Naive B cell (primary cell): ENCODE measurements at regions not wholly inside any gene's neighbourhood (a gene's known extent, or its start where the extent isn't known, plus 50 kb on each side); places are given as distances from the start of the nearest gene placed in this dataset.

Experiments used
- ATAC-seq, 2 donors: fragments of 150-1000 bp; cut with Tn5 transposase; 2 replicates each; pipeline ENCODE4 v1.10.0; 2021; ENCODE audit warnings: low read depth in 2 of 2, mild to moderate bottlenecking in 2 of 2, moderate library complexity in 2 of 2
- DNase-seq: peaks from one replicate; pipeline ENCODE4 v3.0.0; 2022
- H3K27ac Mint-ChIP-seq, 6 donors: one replicate each; pipeline ENCODE4 v1.8.0; 2020 to 2022; ENCODE audit warnings: mild to moderate bottlenecking in 6 of 6, mixed read lengths in 6 of 6, moderate library complexity in 5 of 6, inconsistent platforms in 2 of 6
- H3K27me3 Mint-ChIP-seq, 3 donors: one replicate each; pipeline ENCODE4 v1.8.0; 2021 to 2022; ENCODE audit warnings: mixed read lengths in 3 of 3, mild to moderate bottlenecking in 1 of 3
- H3K36me3 Mint-ChIP-seq, 2 donors: one replicate each; pipeline ENCODE4 v1.8.0; 2020 to 2022; ENCODE audit warnings: mixed read lengths in 2 of 2, inconsistent platforms in 1 of 2, mild to moderate bottlenecking in 1 of 2
- H3K4me1 Mint-ChIP-seq, 3 donors: one replicate each; pipeline ENCODE4 v1.8.0; 2020 to 2022; ENCODE audit warnings: mixed read lengths in 3 of 3, inconsistent platforms in 1 of 3, mild to moderate bottlenecking in 1 of 3, moderate library complexity in 1 of 3
- H3K4me3 Mint-ChIP-seq, 8 donors: one replicate each; pipeline ENCODE4 v1.8.0; 2020 to 2022; ENCODE audit warnings: mild to moderate bottlenecking in 8 of 8, mixed read lengths in 8 of 8, moderate library complexity in 8 of 8, inconsistent platforms in 2 of 8
- H3K9me3 Mint-ChIP-seq, 7 donors: one replicate each; pipeline ENCODE4 v1.8.0; 2020 to 2022; ENCODE audit warnings: mixed read lengths in 7 of 7, mild to moderate bottlenecking in 5 of 7, inconsistent platforms in 2 of 7, moderate library complexity in 1 of 7

- no peak for ATAC-seq
- no peaks in the 10 kb centered on the region for H3K27me3 Mint-ChIP-seq
- no peak for DNase-seq
- no peak overlapping the region for H3K27ac Mint-ChIP-seq
- H3K4me1 Mint-ChIP-seq = peaks cover 0 to 4% (median 0%) of the 10 kb centered on the region in 3 donors
- H3K4me3 Mint-ChIP-seq = no peak overlapping the region
- no peaks in the 10 kb centered on the region for H3K9me3 Mint-ChIP-seq
- H3K36me3 Mint-ChIP-seq = no peaks in the 10 kb centered on the region
These were observed 52.3 kb downstream of the MRPL57 start for GRCh38 chr13:21228738-21229137.

DNA sequence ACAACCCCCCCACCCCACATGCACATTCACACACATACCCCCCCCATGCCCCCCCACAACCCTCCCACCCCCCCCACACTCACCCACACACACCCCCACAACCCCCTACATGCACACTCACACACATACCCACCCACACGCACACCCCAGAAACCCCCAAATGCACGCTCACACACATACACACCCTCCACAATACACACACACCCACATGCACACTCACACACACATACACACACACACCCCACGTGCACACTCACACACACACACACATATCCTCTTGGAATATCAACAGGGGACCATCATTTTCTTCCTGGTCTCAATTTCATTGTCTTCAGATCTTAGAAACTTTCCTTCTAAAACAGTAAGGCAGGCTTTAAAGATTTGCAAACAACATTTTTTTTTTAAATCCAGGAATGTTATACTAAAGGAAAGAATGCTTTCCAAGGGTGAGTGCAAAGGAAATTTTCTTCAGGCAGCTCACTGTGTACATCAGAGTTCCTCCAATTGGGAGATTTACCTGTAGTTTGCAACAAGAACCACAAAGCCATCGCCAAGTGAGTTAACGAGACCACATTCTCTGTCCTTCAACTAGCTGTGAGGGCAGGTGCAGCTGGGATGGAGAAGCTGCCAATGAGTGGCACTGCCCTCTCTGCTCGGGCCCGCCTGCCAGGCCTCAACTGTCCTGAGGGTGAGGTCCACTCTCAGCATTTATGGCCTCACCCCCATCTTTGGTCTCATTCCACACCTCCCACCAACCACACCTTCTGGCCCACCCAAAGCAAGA is 53.0 kb downstream of the MRPL57 start:
- Mint-ChIP-seq H3K4me1 (peaks cover 0 to 4% (median 0%) of the 10 kb centered on the region in 3 donors), H3K4me3 (peak overlapping the region in 1 of 8 donors; percentile 18), H3K36me3 (no peaks in the 10 kb centered on the region), H3K27me3 (no peaks in the 10 kb centered on the region), H3K9me3 (no peaks in the 10 kb centered on the region), H3K27ac (no peak overlapping the region)
- no peak for DNase-seq
- no peak for ATAC-seq

GRCh38 chr13:21230516-21230915 is 54.1 kb downstream of the MRPL57 start:
- Mint-ChIP-seq H3K4me3 (peak overlapping the region in 1 of 8 donors; percentile 71), H3K9me3 (no peaks in the 10 kb centered on the region), H3K27ac (no peak overlapping the region), H3K36me3 (no peaks in the 10 kb centered on the region), H3K27me3 (no peaks in the 10 kb centered on the region), H3K4me1 (peaks cover 0 to 4% (median 0%) of the 10 kb centered on the region in 3 donors)
- ATAC-seq (no peak), DNase-seq (no peak)

GRCh38 chr13:21231426-21231940 is 55.0 kb downstream of the MRPL57 start:
- Mint-ChIP-seq H3K36me3 (no peaks in the 10 kb centered on the region), H3K4me1 (peaks cover 0 to 4% (median 0%) of the 10 kb centered on the region in 3 donors), H3K27ac (no peak overlapping the region), H3K27me3 (no peaks in the 10 kb centered on the region), H3K9me3 (no peaks in the 10 kb centered on the region), H3K4me3 (no peak overlapping the region)
- ATAC-seq (no peak), DNase-seq (no peak)

DNA sequence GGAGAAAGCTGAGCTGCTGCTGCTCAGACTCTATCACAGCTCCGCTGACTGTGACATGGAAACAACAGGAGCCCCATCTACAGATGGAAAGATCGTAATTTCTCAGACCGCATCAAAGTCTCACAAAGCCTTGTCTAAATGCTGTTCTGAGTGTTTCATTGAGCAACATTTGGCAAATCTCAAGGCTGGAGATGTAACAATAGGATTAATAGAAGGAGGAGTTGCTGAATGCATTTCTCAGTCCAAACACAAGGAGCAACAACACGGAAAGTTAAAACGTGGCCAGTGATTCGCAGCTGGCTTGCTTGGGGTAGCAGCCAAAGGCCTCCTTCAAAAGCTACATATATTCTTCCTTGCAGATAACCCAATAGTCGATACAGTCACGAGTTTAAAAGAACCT is 55.7 kb downstream of the MRPL57 start:
- Mint-ChIP-seq H3K4me3 (no peak overlapping the region), H3K27ac (no peak overlapping the region)

GRCh38 chr13:21232599-21232998 is 56.1 kb downstream of the MRPL57 start:
- H3K27me3 Mint-ChIP-seq = no peaks in the 10 kb centered on the region
- H3K27ac Mint-ChIP-seq = no peak overlapping the region
- no peaks in the 10 kb centered on the region for H3K9me3 Mint-ChIP-seq
- DNase-seq (no peak), ATAC-seq (no peak)
- no peak overlapping the region for H3K4me3 Mint-ChIP-seq
- H3K36me3 Mint-ChIP-seq = no peaks in the 10 kb centered on the region
- H3K4me1 Mint-ChIP-seq = peaks cover 0 to 4% (median 0%) of the 10 kb centered on the region in 3 donors

More for the DNA sequence above, 55.7 kb downstream of the MRPL57 start:
- no peaks in the 10 kb centered on the region for H3K36me3 Mint-ChIP-seq
- ATAC-seq (no peak), DNase-seq (no peak)
- no peaks in the 10 kb centered on the region for H3K9me3 Mint-ChIP-seq
- H3K27me3 Mint-ChIP-seq = no peaks in the 10 kb centered on the region
- peaks cover 0 to 4% (median 0%) of the 10 kb centered on the region in 3 donors for H3K4me1 Mint-ChIP-seq

DNA sequence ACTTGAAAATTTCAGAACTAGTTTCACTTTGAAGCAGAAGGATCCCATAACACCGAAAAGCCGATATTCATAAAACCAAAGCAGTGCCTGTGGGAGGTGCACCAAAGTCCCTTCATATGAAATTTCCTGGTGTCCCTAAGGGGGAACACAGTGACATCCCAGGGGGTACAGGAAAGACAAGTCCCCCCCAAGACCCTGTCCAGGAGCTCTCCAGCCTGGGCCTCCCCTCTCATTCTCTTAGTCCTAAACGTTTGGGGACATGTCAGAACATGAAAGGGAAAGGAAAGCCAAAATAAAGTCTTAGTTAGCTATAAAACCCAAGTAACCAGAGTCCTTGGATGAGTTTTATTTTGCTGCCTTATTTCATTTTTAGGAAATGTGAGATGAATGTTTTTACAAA is 56.6 kb downstream of the MRPL57 start:
- Mint-ChIP-seq H3K36me3 (no peaks in the 10 kb centered on the region), H3K27ac (no peak overlapping the region), H3K4me1 (peaks cover 0 to 4% (median 0%) of the 10 kb centered on the region in 3 donors), H3K9me3 (peaks cover 0 to 4% (median 0%) of the 10 kb centered on the region in 7 donors), H3K27me3 (no peaks in the 10 kb centered on the region), H3K4me3 (peak overlapping the region in 3 of 8 donors; percentile 15 to 46 (median 41))
- no peak for DNase-seq
- no peak for ATAC-seq

DNA sequence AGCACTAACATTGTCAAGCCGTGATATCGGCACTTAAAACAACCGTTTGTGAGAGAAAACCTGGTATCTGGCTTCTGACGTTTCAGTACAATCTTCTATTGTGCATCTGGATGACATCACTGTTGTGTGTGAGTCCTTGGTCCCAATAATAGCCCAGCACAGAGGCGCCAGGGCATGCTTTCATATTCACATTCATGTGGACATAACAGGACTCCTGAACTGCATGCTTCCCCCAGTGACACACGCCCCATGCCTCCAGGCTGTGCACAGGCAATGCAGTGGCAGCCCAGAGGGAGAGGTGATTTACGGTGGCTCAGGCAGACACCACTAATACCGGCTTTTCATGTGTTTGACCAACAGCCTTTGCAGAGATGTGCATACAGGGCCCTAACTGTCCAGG is 58.1 kb downstream of the MRPL57 start:
- Mint-ChIP-seq H3K27ac (no peak overlapping the region), H3K36me3 (no peaks in the 10 kb centered on the region)
- ATAC-seq = no peak

DNA sequence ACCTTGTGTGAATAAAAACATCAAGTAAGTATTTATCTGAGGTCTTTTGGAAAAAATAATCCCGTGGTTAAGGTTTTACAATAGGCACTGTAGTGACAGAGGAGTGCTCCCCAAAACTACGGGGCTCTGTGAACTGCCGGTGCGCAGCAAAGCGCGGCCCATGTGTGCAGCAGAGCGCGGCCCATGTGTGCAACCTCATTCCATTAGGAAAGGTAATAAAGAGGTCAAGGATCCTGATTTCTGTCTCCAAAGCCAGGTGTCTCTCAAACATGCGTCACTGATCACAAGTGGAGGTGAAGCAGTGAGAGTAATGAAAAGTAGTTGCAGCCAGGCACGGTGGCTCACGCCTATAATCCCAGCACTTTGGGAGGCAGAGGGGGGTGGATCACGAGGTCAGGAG is 58.7 kb downstream of the MRPL57 start:
- Mint-ChIP-seq H3K9me3 (peaks cover 0 to 4% (median 0%) of the 10 kb centered on the region in 7 donors), H3K36me3 (no peaks in the 10 kb centered on the region), H3K27me3 (no peaks in the 10 kb centered on the region), H3K4me3 (no peak overlapping the region), H3K4me1 (no peaks in the 10 kb centered on the region), H3K27ac (no peak overlapping the region)
- no peak for ATAC-seq
- no peak for DNase-seq

More for the DNA sequence above, 58.1 kb downstream of the MRPL57 start:
- no peak for DNase-seq
- H3K4me1 Mint-ChIP-seq = no peaks in the 10 kb centered on the region
- no peaks in the 10 kb centered on the region for H3K27me3 Mint-ChIP-seq
- no peak overlapping the region for H3K4me3 Mint-ChIP-seq
- H3K9me3 Mint-ChIP-seq = peaks cover 0 to 4% (median 0%) of the 10 kb centered on the region in 7 donors

DNA sequence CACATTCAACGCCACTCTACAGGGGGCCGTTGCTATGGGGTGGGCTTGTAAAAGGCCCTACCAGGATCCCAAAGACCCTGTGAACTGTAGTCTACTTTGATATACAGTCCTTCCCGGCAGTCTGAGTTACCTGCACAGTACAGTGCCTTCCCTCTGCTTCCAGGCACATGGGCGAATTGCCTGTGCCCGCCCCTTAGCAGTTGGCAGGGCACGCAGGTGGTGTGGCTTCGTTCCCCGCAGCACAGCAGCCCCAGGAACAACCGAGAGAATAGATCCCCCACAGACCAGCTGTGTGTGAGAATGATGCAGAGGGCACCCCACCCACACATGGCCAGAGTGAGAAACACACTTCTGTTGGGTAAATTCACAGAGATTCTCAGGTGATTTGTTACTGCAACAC is 60.6 kb downstream of the MRPL57 start:
- Mint-ChIP-seq H3K9me3 (peaks cover 0 to 4% (median 0%) of the 10 kb centered on the region in 7 donors), H3K36me3 (no peaks in the 10 kb centered on the region), H3K4me3 (peak overlapping the region in 1 of 8 donors; percentile 47), H3K27ac (no peak overlapping the region), H3K27me3 (no peaks in the 10 kb centered on the region), H3K4me1 (no peaks in the 10 kb centered on the region)
- no peak for DNase-seq
- no peak for ATAC-seq

- Mint-ChIP-seq H3K4me3 (no peak overlapping the region), H3K9me3 (peaks cover 0 to 4% (median 2%) of the 10 kb centered on the region in 7 donors), H3K36me3 (no peaks in the 10 kb centered on the region), H3K4me1 (no peaks in the 10 kb centered on the region), H3K27ac (no peak overlapping the region), H3K27me3 (no peaks in the 10 kb centered on the region)
- ATAC-seq (no peak), DNase-seq (no peak)
These were observed 61.8 kb downstream of the MRPL57 start for GRCh38 chr13:21238267-21238666.

DNA sequence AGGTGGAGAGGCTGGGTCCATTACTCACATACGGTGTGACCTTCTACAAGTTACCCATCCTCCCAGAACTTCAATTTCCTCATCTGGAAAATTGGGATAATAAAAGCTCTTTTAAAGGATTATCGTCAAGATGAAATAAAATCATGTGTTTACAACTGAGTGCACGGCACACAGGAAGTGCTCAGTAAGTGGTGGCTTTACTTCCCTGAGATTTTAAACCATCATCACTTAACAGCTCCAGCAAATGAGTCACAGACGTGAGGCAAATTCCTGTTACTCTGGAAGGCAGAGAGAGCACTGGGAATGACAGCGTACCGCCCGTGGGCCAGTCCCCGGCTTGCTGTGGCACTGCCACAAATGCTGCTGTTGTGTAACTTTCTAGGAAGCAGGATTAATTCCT is 64.1 kb downstream of the MRPL57 start:
- H3K9me3 Mint-ChIP-seq = peaks cover 0 to 4% (median 2%) of the 10 kb centered on the region in 7 donors
- no peak overlapping the region for H3K27ac Mint-ChIP-seq
- no peaks in the 10 kb centered on the region for H3K4me1 Mint-ChIP-seq
- no peaks in the 10 kb centered on the region for H3K36me3 Mint-ChIP-seq
- H3K27me3 Mint-ChIP-seq = no peaks in the 10 kb centered on the region
- no peak for ATAC-seq
- no peak for DNase-seq
- H3K4me3 Mint-ChIP-seq = no peak overlapping the region

- Mint-ChIP-seq H3K27ac (no peak overlapping the region), H3K36me3 (no peaks in the 10 kb centered on the region), H3K4me3 (peak overlapping the region in 1 of 8 donors; percentile 53), H3K9me3 (peaks cover 0 to 4% (median 2%) of the 10 kb centered on the region in 7 donors), H3K4me1 (no peaks in the 10 kb centered on the region), H3K27me3 (no peaks in the 10 kb centered on the region)
- DNase-seq (no peak), ATAC-seq (no peak)
These were observed 65.8 kb downstream of the MRPL57 start for GRCh38 chr13:21242236-21242635.
